ENCODE measurements at regions not wholly inside any gene's neighbourhood (a gene's known extent, or its start where the extent isn't known, plus 50 kb on each side); places are given as distances from the start of the nearest gene placed in this dataset.

DNA sequence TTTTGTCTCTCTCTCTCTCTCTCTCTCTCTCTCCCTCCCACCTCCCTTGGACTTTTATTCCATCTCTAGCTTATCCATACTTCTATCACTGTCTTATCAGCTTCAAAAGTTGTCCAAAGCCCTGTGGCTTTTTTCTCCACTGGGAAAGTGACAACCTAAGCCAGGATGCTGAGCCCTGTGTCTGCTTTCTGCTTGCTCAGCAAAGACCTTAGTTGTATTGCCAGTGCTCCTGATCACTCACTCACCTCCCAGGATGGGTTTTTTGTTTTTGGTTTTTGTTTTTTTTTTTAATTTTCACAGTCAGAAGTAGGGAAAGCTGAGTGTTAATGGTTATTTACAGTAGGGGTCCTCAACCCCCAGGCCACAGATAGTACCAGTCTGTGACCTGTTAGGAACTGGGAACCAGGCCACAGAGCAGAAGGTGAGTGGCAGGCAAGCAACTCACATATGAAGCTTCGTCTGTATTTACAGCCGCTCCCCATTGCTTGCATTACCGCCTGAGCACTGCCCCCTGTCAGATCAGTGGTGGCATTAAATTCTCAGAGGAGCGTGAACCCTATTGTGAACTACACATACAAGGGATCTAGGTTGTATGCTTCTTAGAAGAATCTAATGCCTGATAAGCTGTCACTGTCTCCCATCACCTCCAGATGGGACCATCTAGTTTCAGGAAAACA lies 125.0 kb upstream of the ID4 start:
- H3K27ac ChIP-seq (ENCODE audit: low read length), result no peak overlapping the region
- H3K79me2 ChIP-seq (ENCODE audit: insufficient read depth, low read length), result no peaks in the 10 kb centered on the region
- no peaks in the 10 kb centered on the region for H4K20me1 ChIP-seq (ENCODE audit: insufficient read depth, low read length)
- H2AFZ ChIP-seq (ENCODE audit: low read depth, low read length), result no peak overlapping the region
- H3K27me3 ChIP-seq (ENCODE audit: insufficient read depth, low read length, poor library complexity), result no peaks in the 10 kb centered on the region
- H3K9ac ChIP-seq (ENCODE audit: low read depth, low read length), result no peak overlapping the region
- no peak overlapping the region for H3K4me2 ChIP-seq (ENCODE audit: insufficient read depth, low read length)
- H3K4me1 ChIP-seq (ENCODE audit: insufficient read depth, low read length), result no peaks in the 10 kb centered on the region
- no peak overlapping the region for H3K4me3 ChIP-seq (ENCODE audit: low read depth in 1 of 2, low read length in 2 of 2)
- H3K36me3 ChIP-seq (ENCODE audit: insufficient read depth, low read length), result no peaks in the 10 kb centered on the region
- DNase-seq (no peak), ATAC-seq (ENCODE audit: insufficient read depth, low read depth) (no peak)
- TF ChIP-seq EZH2 (IDR thresholded peaks at IDR 0.05; ENCODE audit: borderline replicate concordance, low read depth, low read length, severe bottlenecking), result no peak
- TF ChIP-seq, protein P1, sequence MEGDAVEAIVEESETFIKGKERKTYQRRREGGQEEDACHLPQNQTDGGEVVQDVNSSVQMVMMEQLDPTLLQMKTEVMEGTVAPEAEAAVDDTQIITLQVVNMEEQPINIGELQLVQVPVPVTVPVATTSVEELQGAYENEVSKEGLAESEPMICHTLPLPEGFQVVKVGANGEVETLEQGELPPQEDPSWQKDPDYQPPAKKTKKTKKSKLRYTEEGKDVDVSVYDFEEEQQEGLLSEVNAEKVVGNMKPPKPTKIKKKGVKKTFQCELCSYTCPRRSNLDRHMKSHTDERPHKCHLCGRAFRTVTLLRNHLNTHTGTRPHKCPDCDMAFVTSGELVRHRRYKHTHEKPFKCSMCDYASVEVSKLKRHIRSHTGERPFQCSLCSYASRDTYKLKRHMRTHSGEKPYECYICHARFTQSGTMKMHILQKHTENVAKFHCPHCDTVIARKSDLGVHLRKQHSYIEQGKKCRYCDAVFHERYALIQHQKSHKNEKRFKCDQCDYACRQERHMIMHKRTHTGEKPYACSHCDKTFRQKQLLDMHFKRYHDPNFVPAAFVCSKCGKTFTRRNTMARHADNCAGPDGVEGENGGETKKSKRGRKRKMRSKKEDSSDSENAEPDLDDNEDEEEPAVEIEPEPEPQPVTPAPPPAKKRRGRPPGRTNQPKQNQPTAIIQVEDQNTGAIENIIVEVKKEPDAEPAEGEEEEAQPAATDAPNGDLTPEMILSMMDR (IDR thresholded peaks at IDR 0.05; ENCODE audit: borderline replicate concordance, extremely low read depth, low read length, poor library complexity, severe bottlenecking), result no peak
- H3K9me3 ChIP-seq (ENCODE audit: insufficient read depth, low read length, severe bottlenecking), result no peaks in the 10 kb centered on the region

DNA sequence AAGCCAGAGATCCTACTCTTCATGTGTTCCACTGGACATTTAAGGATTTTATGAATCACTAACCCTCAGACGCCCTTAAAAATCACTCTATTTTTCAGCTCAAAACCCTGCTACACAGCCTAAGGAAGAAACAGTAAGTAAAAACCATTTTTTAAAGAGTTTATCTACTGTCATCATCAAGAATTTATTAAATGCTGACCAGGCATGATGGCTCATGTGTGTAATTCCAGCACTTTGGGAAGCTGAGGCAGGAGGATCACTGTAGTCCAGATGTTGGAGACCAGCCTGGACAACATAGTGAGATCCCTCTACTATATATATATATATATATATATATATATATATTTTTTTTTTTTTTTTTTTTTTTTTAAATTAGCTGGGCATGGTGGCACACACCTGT lies 124.2 kb upstream of the ID4 start:
- no peak overlapping the region for H2AFZ ChIP-seq (ENCODE audit: low read depth, low read length)
- H3K9ac ChIP-seq (ENCODE audit: low read depth, low read length), result no peak overlapping the region
- H3K9me3 ChIP-seq (ENCODE audit: insufficient read depth, low read length, severe bottlenecking), result no peaks in the 10 kb centered on the region
- no peaks in the 10 kb centered on the region for H3K27me3 ChIP-seq (ENCODE audit: insufficient read depth, low read length, poor library complexity)
- H3K4me1 ChIP-seq (ENCODE audit: insufficient read depth, low read length), result no peaks in the 10 kb centered on the region
- H3K4me2 ChIP-seq (ENCODE audit: insufficient read depth, low read length), result no peak overlapping the region
- TF ChIP-seq, protein P1 (IDR thresholded peaks at IDR 0.05; ENCODE audit: borderline replicate concordance, extremely low read depth, low read length, poor library complexity, severe bottlenecking), result no peak
- TF ChIP-seq EZH2 (IDR thresholded peaks at IDR 0.05; ENCODE audit: borderline replicate concordance, low read depth, low read length, severe bottlenecking), result no peak
- no peak for DNase-seq
- no peaks in the 10 kb centered on the region for H4K20me1 ChIP-seq (ENCODE audit: insufficient read depth, low read length)
- ATAC-seq (ENCODE audit: insufficient read depth, low read depth), result no peak
- no peaks in the 10 kb centered on the region for H3K36me3 ChIP-seq (ENCODE audit: insufficient read depth, low read length)
- H3K79me2 ChIP-seq (ENCODE audit: insufficient read depth, low read length), result no peaks in the 10 kb centered on the region
- no peak overlapping the region for H3K27ac ChIP-seq (ENCODE audit: low read length)
- no peak overlapping the region for H3K4me3 ChIP-seq (ENCODE audit: low read depth in 1 of 2, low read length in 2 of 2)

DNA sequence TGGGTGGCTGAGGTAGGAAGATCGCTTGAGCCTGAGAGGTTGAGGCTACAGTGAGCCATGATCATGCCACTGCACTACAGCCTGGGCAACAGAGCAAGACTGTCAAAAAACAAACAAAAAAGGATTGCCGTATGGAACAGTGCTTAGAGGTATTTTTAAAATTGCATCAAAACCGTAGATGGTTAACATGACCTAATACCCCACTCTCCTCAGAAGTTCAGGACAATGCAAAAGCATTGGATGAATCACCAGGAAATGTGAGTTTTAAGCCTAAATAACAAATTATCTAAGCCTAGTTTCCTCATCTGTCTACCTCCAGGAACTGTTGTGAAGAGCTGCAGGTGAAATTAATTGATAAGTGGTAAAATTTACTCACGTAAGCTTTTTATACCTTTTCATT lies 123.8 kb upstream of the ID4 start:
- Histone ChIP-seq H3K4me1 (ENCODE audit: insufficient read depth, low read length) (no peaks in the 10 kb centered on the region), H3K9ac (ENCODE audit: low read depth, low read length) (no peak overlapping the region), H3K79me2 (ENCODE audit: insufficient read depth, low read length) (no peaks in the 10 kb centered on the region), H3K27ac (ENCODE audit: low read length) (no peak overlapping the region), H2AFZ (ENCODE audit: low read depth, low read length) (no peak overlapping the region), H3K36me3 (ENCODE audit: insufficient read depth, low read length) (no peaks in the 10 kb centered on the region), H3K9me3 (ENCODE audit: insufficient read depth, low read length, severe bottlenecking) (no peaks in the 10 kb centered on the region), H3K27me3 (ENCODE audit: insufficient read depth, low read length, poor library complexity) (no peaks in the 10 kb centered on the region), H3K4me3 (ENCODE audit: low read depth in 1 of 2, low read length in 2 of 2) (no peak overlapping the region), H3K4me2 (ENCODE audit: insufficient read depth, low read length) (no peak overlapping the region), H4K20me1 (ENCODE audit: insufficient read depth, low read length) (no peaks in the 10 kb centered on the region)
- DNase-seq (no peak), ATAC-seq (ENCODE audit: insufficient read depth, low read depth) (no peak)
- TF ChIP-seq, protein P1 (IDR thresholded peaks at IDR 0.05; ENCODE audit: borderline replicate concordance, extremely low read depth, low read length, poor library complexity, severe bottlenecking), result no peak
- no peak for TF ChIP-seq EZH2 (IDR thresholded peaks at IDR 0.05; ENCODE audit: borderline replicate concordance, low read depth, low read length, severe bottlenecking)
